OCI-LY3 (cell line): ENCODE measurements at regions not wholly inside any gene's neighbourhood (a gene's known extent, or its start where the extent isn't known, plus 50 kb on each side); places are given as distances from the start of the nearest gene placed in this dataset.

Experiments
- EZH2phosphoT487 ChIP-seq: fragments of 200-600 bp; shearing (Covaris generic); IDR thresholded peaks from 2 replicates; pipeline ENCODE4 v1.6.1; 2018; ENCODE audit warnings: antibody characterized with exemption, mixed run types, low read depth
- TF ChIP-seq, protein P1 (sequence below): fragments of 200-600, 300-600 bp; sonication (generic); IDR thresholded peaks from 2 replicates; pipeline ENCODE4 v1.5.1; 2014; ENCODE audit warnings: antibody characterized with exemption, low read length, low read depth

- TF ChIP-seq, protein P1, sequence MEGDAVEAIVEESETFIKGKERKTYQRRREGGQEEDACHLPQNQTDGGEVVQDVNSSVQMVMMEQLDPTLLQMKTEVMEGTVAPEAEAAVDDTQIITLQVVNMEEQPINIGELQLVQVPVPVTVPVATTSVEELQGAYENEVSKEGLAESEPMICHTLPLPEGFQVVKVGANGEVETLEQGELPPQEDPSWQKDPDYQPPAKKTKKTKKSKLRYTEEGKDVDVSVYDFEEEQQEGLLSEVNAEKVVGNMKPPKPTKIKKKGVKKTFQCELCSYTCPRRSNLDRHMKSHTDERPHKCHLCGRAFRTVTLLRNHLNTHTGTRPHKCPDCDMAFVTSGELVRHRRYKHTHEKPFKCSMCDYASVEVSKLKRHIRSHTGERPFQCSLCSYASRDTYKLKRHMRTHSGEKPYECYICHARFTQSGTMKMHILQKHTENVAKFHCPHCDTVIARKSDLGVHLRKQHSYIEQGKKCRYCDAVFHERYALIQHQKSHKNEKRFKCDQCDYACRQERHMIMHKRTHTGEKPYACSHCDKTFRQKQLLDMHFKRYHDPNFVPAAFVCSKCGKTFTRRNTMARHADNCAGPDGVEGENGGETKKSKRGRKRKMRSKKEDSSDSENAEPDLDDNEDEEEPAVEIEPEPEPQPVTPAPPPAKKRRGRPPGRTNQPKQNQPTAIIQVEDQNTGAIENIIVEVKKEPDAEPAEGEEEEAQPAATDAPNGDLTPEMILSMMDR: no peak
- no peak for TF ChIP-seq EZH2phosphoT487
Observed at GRCh38 chr9:99391937-99392594, 170.0 kb downstream of the SEC61B start.
